ENCODE measurements at regions not wholly inside any gene's neighbourhood (a gene's known extent, or its start where the extent isn't known, plus 50 kb on each side); places are given as distances from the start of the nearest gene placed in this dataset.
"Not testable (repeated sequence)": the region's sequence is repeated elsewhere in the genome, so short reads cannot be mapped to it uniquely, and the experiment has no call there.

DNA sequence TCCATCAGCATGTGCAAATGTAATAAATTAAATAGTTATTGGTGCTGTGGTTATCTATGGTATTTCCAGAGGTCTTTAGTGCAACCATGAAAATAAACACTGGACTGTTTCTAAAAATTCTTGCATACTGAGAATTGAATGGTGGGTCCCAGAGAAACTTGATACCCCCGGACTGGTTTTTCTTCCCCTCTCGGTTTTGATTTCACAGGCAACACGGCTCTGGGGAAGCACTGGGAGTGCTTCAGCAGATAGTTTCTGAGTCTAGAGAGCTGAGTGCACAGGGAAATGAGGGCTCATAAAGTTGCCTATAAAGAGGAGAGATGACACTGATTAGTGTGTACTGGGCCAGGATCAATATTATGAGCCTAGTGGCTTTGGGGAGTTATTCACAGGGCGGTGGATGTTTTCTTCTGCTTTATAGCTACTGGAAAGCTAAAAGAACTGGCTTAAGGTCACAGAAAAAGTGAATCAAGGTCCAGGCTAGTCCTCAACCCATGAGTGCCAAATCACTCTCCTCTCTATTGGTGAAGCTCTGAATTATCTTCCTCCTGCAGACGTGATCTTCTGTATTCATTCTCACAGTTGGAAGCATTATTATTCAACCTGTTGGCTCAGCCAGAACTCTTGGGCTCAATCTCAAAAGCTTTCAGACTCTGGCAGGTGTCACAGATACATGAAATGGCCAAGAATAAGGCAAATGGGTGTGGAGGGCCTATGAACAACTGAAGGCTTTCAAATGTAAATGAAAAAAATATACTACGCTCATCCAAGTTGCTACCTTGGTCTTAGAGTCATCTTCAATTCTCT is 170.2 kb upstream of the HMHB1 start:
- peak in 1 of 4 donors; percentile 5 for DNase-seq (ENCODE audit: low read depth in 4 of 4, low spot score in 3 of 4)

DNA sequence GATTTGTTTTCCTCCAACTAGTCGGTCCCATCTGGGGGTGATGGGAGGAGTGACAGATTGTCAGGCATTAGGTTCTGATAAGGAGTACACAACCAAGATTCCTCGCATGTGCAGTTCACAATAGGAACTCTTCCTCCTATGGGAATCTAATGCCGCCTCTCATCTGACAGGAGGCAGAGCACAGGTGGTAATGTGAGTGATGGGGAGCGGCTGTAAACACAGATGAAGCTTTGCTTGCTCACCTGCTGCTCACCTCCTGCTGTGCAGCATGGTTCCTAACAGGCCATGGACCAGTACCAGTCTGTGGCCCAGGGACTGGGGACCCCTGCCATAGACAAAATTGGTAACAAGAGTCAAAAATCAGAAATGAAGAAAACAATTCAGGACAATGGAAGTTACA is 173.3 kb upstream of the HMHB1 start:
- DNase-seq (ENCODE audit: low read depth in 4 of 4, low spot score in 3 of 4) = no peak

DNA sequence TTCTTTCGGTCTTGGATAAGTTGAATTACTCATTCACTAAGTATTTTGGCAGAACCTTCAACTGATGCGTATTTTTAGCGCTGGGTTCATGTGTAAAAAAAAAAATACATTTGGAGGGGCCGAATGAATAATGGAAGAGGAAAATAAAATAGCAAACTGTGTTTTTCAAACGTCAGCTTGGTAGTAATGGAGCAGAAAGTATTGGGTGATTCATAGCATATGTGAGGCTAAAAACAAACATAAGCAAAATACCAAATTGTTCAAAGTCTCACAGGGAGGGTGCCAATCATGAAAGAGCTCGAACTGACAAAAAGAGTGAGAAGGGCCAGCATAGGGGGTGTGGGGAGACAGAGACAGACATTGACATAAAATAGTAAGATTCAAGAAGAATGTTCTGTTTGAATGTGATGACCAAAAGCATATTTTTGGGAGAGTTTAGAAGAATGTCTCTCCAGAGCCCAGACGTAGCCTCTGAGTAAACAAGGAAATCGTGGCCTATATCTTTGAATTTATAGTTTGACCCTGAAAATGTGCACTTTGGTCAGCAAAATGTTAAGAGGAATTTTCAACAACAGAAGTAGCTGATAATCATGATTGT is 174.9 kb upstream of the HMHB1 start:
- DNase-seq (ENCODE audit: low read depth in 4 of 4, low spot score in 3 of 4) = peak in 3 of 4 donors; percentile 14 to 23 (median 14)

DNA sequence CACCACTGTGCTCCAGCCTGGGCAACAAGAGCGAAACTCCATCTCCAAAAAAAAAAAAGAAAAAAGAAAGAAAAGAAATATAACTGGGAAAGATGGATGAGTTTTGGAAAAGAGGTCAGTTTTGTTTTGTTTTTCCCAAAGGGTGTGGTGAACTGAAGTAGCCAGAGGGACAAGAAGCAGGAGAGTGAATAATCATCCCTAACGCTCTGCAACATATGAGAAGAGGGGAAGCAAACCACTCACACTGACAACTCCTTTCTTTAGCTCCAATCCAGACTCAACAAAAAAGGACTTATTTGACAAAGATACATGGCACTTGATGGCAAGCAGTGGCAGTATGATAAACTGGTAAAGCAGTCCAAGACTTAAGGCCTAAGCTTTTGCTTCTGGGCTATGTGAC is 176.1 kb upstream of the HMHB1 start:
- DNase-seq (ENCODE audit: low read depth in 4 of 4, low spot score in 3 of 4) = no peak

DNA sequence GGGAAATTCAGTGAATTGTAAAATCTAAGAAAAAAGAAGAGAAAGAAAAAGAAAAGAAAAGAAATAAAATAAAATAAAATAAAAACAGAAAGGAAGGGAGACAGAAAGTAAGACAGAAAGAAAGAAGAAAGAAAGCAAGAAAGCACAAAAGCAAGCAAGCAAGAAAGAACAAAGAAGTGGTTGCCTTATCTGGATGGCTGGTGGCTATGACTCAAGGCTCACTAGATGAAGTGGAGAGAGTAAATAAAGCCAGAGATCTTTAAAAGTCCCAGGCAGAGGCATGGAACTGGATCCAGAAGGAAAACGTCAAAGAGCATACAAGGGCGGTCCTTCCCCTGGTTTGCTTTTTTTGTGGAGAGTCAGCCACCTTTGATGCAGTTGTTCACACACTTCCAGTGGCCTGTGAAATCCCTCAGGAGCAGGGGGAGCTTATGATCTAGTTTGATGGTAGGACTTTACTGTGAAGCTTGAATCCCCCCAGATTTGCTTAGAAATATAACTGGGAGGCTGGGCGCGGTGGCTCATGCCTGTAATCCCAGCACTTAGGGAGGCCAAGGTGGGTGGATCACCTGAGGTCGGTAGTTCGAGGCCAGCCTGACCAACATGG is 176.7 kb upstream of the HMHB1 start:
- no peak for DNase-seq (ENCODE audit: low read depth in 4 of 4, low spot score in 3 of 4)

DNA sequence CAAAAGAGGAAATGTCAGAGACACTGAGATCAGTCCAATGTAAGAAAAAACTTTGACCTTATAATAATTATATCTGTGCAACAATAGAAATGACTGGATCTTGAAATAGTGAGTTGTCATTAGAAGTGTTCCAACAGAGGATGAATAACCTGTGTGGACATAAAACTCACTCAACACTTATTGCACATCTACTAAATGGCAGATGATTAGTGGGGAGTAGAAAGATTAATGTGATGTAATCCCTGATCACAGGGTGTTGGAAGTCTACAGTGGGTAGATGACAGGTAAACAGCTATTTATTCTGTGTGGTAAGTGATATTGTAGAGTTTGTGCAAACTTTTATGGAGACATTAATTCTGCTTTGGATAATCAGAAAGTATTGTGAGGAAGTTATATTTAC is 177.3 kb upstream of the HMHB1 start:
- DNase-seq (ENCODE audit: low read depth in 4 of 4, low spot score in 3 of 4) = no peak

DNA sequence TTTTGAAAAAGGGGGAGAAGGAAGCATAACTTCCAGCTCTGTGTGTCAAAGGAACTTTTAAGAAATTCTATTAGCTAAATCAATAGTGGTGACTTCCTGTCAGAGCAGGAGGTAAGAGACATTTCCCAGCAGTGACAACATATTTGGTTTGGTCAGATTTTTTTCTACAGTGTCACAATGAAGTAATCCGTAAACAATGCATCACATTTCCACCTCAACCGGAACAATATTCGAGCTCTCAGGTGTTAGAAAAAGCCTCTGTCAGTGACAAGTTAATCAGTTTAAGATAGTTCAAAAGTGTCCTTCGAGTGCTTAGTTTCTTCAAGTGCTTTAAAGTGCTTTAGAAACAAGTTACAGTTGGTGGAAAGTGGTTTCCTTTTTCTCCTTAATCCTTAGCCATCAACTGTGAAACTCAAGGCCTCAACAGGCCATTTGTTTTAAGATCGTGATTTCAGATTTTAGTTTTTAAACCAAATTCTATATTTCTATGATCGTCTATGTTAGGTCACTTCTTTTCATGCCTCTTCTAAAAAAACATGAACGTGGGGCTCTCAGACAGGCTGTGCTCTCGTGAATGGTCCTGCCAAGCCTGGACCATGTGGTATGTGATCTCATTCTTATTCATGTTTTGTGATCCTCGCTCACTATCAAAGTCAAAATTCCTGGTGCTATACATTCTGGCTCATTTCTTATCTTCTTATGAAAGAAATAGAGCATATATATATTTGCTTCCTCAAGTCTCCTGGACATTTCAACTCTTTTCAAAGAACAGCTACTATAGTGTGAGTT is 181.9 kb upstream of the HMHB1 start:
- DNase-seq (ENCODE audit: low read depth in 4 of 4, low spot score in 3 of 4) = no peak

DNA sequence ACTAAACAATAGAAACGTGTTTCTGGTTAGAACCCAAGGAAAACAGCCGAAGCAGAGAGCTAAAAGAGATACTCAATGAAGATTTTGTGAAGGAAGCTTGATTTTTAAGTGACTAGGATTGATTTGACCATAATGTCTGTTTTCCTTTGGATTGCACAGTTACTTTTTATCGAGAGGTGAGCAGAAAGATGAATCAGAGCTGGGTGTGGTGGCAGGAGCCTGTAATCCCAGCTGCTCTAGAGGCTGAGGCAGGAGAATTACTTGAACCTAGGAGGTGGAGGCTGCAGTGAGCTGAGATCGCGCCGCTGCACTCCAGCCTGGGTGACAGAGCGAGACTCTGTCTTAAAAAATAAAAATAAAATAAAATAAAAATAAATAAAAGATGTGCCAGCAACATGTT is 186.9 kb upstream of the HMHB1 start:
- DNase-seq (ENCODE audit: low read depth in 4 of 4, low spot score in 3 of 4) = not testable (repeated sequence)

DNA sequence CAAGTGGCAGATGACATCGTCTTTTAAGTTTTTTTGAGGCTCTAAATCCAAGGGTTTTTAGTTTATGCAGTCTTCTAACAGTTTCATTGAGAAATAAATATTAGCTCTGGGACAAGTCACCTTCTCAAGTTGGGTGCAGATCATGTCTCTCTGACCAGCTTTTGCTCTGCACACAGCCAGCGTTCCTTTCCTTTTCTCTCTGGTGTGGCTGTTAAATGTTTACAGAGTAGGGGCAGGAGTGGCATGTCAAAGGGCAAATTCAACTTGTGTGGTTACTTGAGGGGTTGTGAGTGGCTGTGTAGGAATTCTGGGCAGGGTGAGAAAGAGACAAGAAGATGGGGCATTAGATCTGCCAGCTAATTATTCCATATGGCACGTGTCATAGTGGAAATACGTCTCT is 187.5 kb upstream of the HMHB1 start:
- DNase-seq (ENCODE audit: low read depth in 4 of 4, low spot score in 3 of 4) = no peak

DNA sequence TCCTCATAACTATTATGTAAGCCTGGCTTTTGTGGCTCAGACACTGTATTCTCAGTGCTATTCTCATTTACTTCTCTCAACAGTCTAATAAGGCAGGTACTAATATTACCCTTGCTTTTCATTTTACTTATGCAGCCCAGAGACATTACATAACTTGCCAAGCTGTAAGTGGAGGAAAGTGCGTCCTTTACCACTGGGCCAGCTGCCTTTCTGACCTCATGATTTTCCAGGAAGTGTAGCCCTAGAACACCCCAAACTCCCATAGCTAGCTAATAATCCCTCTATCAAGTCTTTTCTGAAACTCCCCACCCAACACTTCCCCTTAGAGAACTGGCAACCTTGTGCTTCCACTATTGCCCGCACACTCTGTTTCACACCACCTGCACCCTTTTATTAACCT is 192.9 kb upstream of the HMHB1 start:
- DNase-seq (ENCODE audit: low read depth in 4 of 4, low spot score in 3 of 4) = no peak

DNA sequence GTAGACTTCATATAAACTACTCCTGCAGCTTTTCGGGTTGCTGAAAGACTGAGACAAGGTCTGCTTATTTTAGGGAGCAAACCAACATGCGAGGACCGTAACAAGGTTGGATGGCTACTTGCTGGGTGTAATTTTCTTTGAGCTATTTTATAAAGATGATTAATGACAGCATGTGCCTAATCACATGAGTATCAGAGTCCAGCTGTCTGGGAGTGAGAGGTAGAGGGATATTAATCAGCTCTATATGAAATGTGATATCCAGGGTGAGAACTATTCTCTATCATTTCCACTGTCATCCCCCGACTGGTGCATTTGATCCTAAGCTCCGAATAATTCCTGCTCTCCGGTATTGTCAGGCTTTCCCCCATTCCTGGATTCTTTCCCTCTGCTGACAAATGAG is 193.8 kb upstream of the HMHB1 start:
- DNase-seq (ENCODE audit: low read depth in 4 of 4, low spot score in 3 of 4) = no peak

DNA sequence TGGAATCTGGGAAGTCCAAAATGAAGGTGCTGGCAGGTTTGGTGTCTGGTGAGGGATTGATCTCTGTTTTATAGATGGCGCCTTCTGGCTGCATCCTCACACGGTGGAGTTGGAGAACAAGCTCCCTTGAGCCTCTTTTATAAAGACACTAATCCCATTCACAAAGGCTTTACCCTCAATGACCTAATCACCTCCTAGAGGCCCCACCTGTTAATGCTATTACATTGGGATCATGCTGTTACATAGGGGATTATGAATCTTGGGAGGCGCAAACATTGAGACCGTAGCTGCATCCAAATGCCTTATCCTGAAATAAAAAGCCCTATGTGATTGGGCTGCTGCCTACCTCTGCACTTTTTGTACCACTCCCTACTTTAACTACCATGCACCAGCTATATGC is 197.1 kb upstream of the HMHB1 start:
- no peak for DNase-seq (ENCODE audit: low read depth in 4 of 4, low spot score in 3 of 4)

DNA sequence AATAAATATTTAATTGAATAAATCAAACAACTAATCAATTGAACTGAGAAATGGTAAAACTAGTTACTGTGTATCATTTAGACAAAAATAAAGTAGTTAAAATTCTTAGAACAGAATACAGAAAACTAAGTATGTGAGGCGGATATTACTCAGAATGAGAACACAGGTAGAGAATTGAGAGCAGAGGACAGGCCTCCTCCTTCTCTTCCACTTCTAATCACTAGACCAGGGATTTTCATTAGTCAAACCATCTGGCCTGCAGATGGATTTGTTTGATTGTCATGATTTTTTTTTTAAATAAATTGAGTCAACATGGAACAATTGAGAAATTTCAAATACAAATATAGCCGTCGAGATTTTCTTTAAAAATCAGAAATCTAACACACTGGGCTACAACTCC is 198.6 kb upstream of the HMHB1 start:
- DNase-seq (ENCODE audit: low read depth in 4 of 4, low spot score in 3 of 4) = no peak

DNA sequence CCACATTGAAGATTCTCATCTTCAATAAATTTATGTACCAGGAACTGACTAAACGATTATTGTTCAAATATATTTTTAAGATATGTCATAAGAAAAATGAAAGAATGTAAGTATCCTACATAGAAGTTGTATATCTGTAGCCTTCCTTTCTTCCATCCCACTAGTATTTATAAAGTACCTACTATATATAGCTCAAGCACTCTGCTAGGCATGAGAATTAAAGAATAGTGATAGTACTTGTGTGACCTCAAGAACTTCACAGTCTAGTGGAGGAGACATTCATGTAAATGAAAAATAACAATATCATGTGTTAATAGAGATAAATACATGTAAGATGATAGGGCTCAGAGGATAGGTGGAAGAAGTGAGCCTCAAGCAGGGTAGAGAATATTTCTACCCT is 201.0 kb upstream of the HMHB1 start:
- no peak for DNase-seq (ENCODE audit: low read depth in 4 of 4, low spot score in 3 of 4)

DNA sequence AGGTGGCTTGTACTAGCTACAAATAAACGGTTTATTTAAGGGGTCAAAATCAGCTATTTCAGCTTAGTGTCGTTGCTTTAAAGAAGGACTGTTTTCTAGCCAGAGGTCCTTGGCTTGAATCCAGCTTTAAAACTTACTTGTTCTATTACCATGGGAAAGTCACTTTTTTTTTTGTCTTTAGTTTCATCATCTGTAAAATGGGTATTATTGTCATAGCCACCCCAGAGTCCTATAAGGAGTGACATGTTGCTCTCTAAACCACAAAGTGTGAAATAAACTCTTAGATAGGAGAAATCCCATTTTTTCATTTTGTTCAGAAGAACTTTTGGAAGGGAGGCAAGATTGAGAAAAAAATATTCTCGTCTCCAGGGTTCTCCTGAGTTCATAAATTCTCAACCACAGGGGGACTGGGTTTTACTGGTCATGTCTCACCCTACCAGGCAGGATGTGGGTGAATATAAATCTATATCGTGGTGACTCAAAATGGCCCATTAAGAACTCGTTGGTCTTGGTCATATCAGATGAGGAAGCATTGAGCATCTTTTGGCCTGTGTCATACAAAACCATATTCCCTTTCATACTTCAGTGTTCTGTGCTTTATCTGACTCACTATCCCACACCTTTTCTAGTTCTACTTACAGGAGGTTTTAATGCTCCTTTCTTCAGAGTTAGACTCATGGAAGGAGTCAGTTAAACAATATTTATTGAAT is 202.7 kb upstream of the NR3C1 start:
- no peak for DNase-seq (ENCODE audit: low read depth in 4 of 4, low spot score in 3 of 4)

DNA sequence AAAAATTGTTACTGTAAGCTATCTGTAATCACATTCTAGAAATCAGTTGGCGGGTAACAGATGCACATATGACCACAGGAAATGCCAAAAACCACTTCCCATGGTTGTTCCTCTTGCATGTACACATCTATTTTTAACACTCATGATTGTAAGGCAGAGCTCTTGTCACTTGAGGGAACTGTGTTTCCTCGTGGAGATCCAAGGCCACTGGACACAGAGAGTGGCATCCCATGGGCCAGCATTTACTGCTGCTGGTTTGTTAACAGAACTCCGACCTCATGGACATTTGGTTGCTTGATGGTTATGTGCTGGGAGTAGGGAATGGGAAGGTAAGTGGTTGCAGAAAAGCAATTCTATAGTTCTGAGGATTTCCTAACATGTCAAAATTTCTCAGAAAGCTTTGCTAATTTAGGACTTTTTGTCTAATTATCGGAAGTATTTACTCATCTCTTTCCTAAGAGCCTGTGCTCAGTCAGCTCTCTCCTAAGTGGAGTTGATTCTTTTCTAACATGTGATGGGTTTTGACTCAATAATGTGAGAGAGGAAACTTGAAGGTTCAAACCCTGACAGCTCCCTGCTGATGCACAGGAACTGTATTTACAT is 202.0 kb upstream of the NR3C1 start:
- DNase-seq (ENCODE audit: low read depth in 4 of 4, low spot score in 3 of 4) = no peak

DNA sequence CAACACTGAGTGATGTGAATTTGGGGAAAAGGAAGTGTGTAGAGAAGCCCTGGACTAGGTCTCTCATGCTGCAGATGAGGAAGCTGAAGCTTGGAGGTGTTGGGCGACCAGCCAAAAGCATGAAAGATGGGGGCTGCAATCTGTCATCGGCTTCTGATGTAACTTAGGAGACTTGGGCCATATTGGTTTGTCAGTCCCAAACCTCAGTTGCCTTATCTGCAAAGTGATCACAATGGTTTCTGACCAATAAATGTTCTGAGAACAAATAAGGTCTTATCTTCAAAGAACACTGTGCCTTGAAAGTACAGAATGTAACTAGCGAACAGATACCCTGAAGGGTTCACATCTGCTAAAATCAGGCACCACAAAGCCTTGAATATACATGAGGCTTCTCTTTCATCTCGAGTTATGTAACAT is 198.4 kb upstream of the NR3C1 start:
- DNase-seq (ENCODE audit: low read depth in 4 of 4, low spot score in 3 of 4) = no peak

DNA sequence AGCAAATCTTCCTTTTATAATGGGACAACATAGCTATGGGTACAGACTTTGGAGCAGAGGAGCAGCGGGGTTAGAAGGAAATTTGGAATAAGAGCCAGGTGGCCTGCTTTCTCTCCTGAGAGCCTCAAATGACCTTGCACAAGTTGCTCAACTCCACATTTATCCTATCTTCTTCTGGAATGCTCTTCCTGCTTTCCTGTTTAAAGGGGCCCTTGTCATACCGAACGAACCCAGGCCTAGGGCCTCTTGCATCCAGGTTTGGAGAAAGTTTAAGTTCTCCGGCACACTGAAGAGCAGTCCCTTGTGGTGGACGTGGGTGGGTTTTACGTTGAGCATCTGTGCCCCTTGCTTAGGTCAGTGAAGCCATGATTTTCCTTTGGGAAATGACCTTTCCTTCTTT is 197.9 kb upstream of the NR3C1 start:
- no peak for DNase-seq (ENCODE audit: low read depth in 4 of 4, low spot score in 3 of 4)

DNA sequence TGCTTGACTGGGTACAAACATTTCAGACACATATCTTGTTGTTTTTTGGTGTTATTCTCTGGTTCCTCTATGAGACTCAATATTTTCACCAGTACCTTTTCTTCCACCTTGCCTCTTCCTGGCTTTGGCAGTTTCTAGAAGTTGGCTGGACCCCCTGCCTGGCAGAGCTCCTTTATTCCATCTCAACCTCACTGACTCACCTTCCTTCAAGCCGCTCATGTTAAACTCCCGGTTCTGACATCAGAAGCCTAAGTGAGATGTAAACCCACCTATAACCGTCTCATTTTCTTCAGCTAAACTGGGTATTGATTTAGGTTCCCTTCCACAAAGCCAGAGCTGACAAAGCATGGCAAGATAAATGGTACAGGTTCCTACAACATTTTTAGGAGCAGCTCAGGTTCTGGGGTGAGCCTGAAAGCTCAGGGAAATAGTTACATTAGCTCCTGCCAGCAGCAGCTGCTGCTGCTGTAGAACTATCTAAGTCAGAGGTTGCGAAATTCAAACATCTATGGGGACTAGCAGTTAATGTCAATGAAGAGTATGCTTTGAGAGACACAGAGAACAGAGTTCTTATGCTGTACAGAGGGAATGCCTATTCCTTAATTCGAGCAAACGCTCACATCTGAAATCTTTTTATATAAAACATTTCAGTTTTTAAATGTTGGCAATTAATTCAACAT is 197.1 kb upstream of the NR3C1 start:
- DNase-seq (ENCODE audit: low read depth in 4 of 4, low spot score in 3 of 4) = no peak

DNA sequence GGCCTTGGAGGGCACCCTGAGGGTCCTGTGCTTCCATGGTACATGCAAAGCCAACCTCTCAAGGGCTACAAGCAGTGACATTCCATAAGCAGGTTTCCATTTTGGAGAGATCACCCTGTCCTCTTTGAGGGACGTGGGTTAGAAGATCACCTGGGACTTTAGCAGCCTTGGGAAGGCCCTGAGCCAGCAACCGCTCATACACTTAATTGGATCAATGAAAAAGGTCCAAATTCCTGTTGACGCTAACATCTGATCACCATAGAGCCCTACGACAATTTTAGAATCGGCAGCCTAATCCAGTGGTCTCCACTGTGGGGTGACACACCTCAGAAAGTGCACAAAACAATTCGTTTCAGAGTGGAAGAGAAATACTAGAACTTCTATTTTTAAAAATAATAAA is 196.0 kb upstream of the NR3C1 start:
- DNase-seq (ENCODE audit: low read depth in 4 of 4, low spot score in 3 of 4) = no peak
